Left kidney (tissue), 1 donor: ENCODE measurements at regions not wholly inside any gene's neighbourhood (a gene's known extent, or its start where the extent isn't known, plus 50 kb on each side); places are given as distances from the start of the nearest gene placed in this dataset.

Experiments used
- DNase-seq: peaks from one replicate; pipeline ENCODE4 v3.0.0-alpha.2; 2013

- no peak for DNase-seq
Observed at GRCh38 chr11:131192628-131193027, 177.8 kb upstream of the NTM start.

- DNase-seq = no peak
Observed at GRCh38 chr11:131193031-131193501, 177.3 kb upstream of the NTM start.

GRCh38 chr11:131194726-131195125, 175.7 kb upstream of the NTM start:
- no peak for DNase-seq

- no peak for DNase-seq
Observed at GRCh38 chr11:131195661-131196517, 174.5 kb upstream of the NTM start.

- no peak for DNase-seq
Observed at GRCh38 chr11:131198161-131199014, 172.0 kb upstream of the NTM start.

GRCh38 chr11:131199015-131199280, 171.5 kb upstream of the NTM start:
- DNase-seq = no peak

GRCh38 chr11:131201674-131202073, 168.7 kb upstream of the NTM start:
- DNase-seq = no peak

- no peak for DNase-seq
Observed at GRCh38 chr11:131203040-131203439, 167.4 kb upstream of the NTM start.

- DNase-seq = no peak
Observed at GRCh38 chr11:131204282-131204681, 166.1 kb upstream of the NTM start.

GRCh38 chr11:131204765-131205380, 165.5 kb upstream of the NTM start:
- peak; percentile 15 for DNase-seq

GRCh38 chr11:131206671-131207070, 163.7 kb upstream of the NTM start:
- DNase-seq = no peak

GRCh38 chr11:131207901-131208300, 162.5 kb upstream of the NTM start:
- no peak for DNase-seq

GRCh38 chr11:131217313-131218310, 152.8 kb upstream of the NTM start:
- no peak for DNase-seq

- DNase-seq = no peak
Observed at GRCh38 chr11:131218542-131218941, 151.9 kb upstream of the NTM start.

- no peak for DNase-seq
Observed at GRCh38 chr11:131219646-131220045, 150.8 kb upstream of the NTM start.

- DNase-seq = no peak
Observed at GRCh38 chr11:131223198-131223991, 147.0 kb upstream of the NTM start.

- DNase-seq = no peak
Observed at GRCh38 chr11:131228378-131228777, 142.0 kb upstream of the NTM start.

- no peak for DNase-seq
Observed at GRCh38 chr11:131229221-131229620, 141.2 kb upstream of the NTM start.

GRCh38 chr11:131231317-131231940, 139.0 kb upstream of the NTM start:
- DNase-seq = no peak

- no peak for DNase-seq
Observed at GRCh38 chr11:131232261-131232660, 138.2 kb upstream of the NTM start.
